VCaP (cell line): ENCODE measurements at regions not wholly inside any gene's neighbourhood (a gene's known extent, or its start where the extent isn't known, plus 50 kb on each side); places are given as distances from the start of the nearest gene placed in this dataset.

Experiments
- H3K27ac ChIP-seq: fragments of 450-650 bp; 2 replicates; pipeline ENCODE4 v1.5.1; 2017
- TF ChIP-seq, protein P1 (sequence below): fragments of 450-650 bp; conservative IDR thresholded peaks from 2 replicates; pipeline ENCODE4 v1.5.1; 2017; ENCODE audit warnings: mild to moderate bottlenecking, moderate library complexity

DNA sequence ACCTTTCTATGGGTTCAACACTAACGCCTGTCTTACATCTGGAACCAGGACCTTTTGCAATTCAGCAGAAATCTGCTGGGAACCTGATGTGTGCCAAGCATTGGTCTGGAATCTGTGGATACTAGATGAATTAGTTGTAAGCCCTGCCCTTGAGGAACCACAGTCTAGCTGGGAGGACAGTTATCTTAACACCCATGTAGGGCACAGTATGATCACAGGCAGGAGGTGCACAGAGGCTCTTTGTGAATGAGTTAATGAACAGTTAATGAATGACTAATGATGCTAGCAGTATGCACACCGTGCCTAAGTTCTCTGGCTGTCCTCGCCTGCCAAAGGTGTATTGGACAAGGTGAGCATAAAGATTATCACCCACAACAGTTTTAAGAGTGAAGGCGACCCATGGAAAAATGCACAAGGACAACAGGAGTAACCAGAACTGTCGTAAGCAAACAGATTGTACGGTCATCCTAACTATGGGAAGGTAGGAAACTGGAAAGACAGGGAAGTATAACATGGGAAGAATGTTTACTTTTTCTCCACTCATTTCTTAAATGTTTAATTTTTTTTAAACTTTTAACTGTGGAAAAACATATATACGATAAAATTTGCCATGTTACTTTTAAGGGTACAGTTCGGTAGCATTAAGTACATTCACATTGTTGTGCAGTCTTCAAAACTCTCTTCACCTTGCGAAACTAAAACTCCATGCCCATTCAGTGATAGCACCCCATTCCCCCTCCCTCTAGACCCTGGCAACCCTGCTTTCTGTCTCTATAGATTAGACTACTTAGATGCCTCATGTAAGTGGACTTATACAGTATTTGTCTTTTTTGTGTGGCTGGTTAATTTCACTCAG, 139.9 kb downstream of the CXCL12 start:
- TF ChIP-seq, protein P1, sequence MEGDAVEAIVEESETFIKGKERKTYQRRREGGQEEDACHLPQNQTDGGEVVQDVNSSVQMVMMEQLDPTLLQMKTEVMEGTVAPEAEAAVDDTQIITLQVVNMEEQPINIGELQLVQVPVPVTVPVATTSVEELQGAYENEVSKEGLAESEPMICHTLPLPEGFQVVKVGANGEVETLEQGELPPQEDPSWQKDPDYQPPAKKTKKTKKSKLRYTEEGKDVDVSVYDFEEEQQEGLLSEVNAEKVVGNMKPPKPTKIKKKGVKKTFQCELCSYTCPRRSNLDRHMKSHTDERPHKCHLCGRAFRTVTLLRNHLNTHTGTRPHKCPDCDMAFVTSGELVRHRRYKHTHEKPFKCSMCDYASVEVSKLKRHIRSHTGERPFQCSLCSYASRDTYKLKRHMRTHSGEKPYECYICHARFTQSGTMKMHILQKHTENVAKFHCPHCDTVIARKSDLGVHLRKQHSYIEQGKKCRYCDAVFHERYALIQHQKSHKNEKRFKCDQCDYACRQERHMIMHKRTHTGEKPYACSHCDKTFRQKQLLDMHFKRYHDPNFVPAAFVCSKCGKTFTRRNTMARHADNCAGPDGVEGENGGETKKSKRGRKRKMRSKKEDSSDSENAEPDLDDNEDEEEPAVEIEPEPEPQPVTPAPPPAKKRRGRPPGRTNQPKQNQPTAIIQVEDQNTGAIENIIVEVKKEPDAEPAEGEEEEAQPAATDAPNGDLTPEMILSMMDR: no peak
- H3K27ac ChIP-seq: no peak overlapping the region

DNA sequence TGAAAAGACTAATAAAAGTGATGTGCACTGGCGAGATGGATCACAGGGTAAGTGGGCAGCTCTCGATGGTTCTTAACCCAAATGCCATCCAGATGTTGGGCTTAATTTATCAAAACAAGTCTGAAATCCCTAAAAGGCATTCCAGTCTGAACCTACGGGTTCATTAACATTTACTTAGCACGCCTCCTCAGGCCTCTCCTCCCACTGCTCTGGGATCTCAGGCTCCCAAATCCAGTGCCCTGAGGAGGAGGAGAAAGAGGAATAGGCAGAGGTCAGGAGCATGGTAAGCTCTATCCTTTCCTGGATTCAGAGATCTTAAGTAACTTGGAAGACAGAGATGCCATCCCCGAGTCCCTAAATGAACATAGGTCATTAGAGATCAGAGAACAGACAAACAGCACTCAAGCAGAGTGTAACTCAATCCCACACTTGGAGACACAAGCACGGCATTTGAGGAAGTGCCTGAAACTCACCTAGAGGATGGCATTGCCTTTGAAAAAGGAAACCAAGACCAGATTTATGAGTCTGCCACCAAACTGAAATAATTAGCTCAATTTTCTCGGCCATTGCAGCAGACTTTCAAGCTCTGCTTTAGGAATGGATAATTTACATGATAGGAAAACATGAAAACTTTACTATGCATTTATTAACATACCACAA, 140.9 kb downstream of the CXCL12 start:
- no peak overlapping the region for H3K27ac ChIP-seq
- TF ChIP-seq, protein P1: no peak

DNA sequence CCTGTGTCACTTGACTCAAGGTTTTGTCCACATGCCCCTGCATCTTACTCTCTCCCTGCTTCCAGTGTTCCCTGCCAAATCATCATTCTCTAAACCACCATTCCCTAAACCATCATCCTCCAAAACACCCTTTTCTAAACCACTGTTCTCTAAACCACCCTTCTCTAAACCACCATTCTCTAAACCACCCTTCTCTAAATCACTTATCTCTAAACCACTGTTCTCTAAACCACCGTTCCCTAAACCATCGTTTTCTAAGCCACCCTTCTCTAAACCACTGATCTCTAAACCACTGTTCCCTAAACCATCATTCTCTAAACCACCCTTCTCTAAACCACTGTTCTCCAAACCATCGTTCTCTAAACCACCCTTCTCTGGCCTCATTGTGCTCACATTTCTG, 142.1 kb downstream of the CXCL12 start:
- no peak overlapping the region for H3K27ac ChIP-seq
- TF ChIP-seq, protein P1: no peak

DNA sequence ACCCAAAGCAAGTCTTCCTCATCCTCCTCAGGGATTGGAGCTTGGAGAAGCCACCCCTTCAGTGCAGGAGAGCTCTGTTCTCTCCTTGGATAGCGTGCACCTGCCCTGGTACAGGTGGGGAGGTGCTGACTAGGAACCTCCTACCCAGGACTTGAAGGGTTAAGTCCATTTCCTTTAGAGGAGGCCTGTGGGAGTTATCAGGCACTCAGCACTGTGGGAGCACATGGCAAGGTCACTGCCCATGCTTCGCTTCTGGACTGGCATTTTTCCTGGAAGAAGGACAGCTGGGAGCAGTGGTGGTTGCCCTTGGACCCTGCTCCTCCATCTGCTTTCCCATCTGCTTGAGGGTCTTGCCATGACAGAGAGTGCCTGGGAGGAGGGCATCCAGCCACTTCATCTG, 142.8 kb downstream of the CXCL12 start:
- TF ChIP-seq, protein P1: no peak

DNA sequence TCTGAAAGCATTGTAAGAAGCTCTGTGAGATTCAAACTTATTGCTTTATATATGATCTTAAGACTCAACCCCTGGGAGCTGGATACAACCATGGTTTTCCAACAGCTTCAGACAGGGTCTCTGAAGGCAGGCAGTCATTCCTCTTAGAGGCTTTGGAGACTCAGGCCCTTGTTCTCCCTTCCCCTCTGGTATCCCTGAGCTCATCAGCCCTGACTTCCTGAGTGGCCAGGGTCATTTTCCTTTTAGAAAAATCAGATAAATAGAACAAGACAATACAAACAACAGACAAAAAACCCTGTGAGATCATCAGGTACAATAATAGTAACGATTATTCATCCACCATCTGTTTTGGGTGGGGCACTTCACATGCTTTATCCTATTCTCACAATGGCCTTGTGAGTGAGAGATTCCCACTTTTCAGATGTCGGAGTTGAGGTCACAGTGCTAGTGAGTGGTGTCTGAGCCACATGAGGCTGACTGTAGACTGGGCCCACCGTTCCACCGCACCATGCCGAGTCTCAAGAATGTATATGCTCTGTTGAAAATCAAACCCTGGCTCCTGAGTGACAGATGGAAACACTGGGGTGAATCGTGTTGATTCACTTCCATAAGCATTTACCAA, 144.2 kb downstream of the CXCL12 start:
- TF ChIP-seq, protein P1: no peak
- no peak overlapping the region for H3K27ac ChIP-seq

More for the DNA sequence above, 142.8 kb downstream of the CXCL12 start:
- H3K27ac ChIP-seq: no peak overlapping the region

DNA sequence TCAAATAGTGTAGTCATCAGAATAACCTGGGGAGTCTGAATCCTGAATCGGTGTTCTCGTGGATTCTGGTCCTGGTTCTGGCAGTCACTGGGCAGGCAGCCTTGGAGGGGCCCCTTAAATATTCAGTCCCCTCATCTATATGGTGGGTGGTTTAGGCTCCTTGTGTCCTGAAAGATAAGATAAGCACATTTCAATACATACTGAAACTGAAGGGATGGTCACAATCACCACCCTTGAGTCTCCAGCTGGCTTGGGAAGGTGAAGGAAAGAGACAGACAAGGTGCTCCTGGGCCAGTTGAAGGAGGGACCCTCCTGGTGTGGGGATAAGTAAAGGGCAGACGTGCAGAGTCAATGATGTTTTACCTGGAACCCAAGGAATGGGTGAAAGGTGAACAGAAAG, 146.7 kb downstream of the CXCL12 start:
- no peak overlapping the region for H3K27ac ChIP-seq
- TF ChIP-seq, protein P1: no peak

DNA sequence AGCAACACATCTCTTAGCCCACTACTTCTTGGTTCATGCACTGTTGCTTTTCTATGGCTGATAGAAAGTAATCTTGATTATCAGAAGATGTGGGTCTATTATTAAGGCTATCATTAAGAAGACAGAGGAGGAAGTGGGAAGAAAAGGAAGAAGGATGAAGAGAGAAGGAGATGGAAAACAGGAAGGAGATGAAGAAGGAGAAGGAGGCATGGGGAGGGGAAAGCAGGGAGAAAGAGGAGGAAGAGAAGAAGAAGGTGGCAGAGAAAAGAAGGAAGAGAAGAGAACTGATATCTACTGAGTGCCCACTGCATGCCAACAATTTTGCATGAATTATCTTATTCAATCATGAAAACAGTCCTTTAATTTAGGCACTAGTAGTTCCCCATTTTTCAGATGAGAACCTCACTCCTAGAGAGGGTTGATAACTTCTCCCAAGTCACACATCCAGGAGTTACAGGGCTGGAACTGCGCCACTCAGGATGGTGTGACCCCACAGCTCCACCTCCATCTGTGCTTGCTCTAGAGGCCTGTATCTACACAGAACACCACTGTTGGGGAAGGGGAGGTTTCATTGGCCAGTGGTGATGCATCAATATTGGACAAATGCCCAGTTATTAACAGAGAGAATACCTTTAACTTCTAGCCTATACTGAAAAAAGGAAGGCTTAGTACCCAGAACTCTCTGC, 147.4 kb downstream of the CXCL12 start:
- TF ChIP-seq, protein P1: no peak
- H3K27ac ChIP-seq: no peak overlapping the region
